ENCODE measurements at regions not wholly inside any gene's neighbourhood (a gene's known extent, or its start where the extent isn't known, plus 50 kb on each side); places are given as distances from the start of the nearest gene placed in this dataset.

DNA sequence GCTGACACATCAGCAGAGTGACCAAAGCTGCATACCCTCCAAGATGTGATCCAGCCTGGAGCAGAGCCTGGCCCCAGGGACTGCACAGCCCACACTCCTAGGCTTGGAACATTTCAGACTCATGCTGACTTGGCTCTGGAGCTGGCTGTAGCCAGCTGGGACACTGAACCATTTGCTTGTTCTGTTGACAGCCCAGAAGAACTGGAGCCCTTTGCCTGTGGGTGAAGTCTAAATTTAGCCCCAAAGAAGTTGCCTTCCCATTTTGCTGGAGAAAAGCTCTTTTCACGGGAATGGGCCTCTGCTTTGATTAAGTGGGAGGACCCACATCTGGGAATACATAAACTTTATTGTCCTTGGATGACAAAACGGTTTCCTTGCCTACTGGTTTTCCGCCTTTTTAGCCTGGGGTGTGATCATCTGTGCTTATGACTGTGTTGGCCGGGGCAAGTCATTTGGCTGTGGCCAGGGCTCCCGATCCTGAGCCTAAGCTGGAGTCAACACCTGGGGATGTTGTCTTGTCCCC, 186.2 kb upstream of the BMPER start:
- TF ChIP-seq CTCF (IDR thresholded peaks at IDR 0.05; ENCODE audit: borderline replicate concordance, extremely low read depth, low read length, poor library complexity, severe bottlenecking) = no peak
- TF ChIP-seq EZH2 (IDR thresholded peaks at IDR 0.05; ENCODE audit: borderline replicate concordance, low read depth, low read length, severe bottlenecking) = no peak
